WTC11 (cell line): ENCODE measurements at regions not wholly inside any gene's neighbourhood (a gene's known extent, or its start where the extent isn't known, plus 50 kb on each side); places are given as distances from the start of the nearest gene placed in this dataset.

ENCODE experiments used
- ATAC-seq: fragments of 200-7000 bp; cut with Tn5 transposase; 2 replicates; pipeline ENCODE4 v1.10.0; 2021; ENCODE audit warnings: mild to moderate bottlenecking, moderate library complexity
- CTCF ChIA-PET: fragments of 300-600 bp; sonication (Branson Sonifier 250); formaldehyde crosslinking; loops from one replicate; lab custom pipeline; 2021; ENCODE audit warnings: antibody characterized with exemption; lab: Charles Lee
- POLR2A ChIA-PET: fragments of 350-600 bp; sonication (Branson Sonifier 250); formaldehyde crosslinking; loops from one replicate; lab custom pipeline; 2021; ENCODE audit warnings: antibody characterized with exemption; lab: Charles Lee
- DNase-seq: peaks from one replicate; pipeline ENCODE4 v3.0.0; 2021; ENCODE audit warnings: low spot score
- H3K27ac Mint-ChIP-seq: 2 replicates; pipeline ENCODE4 v1.8.0; 2021; ENCODE audit warnings: mixed read lengths
- H3K27me3 Mint-ChIP-seq: 2 replicates; pipeline ENCODE4 v1.8.0; 2021; ENCODE audit warnings: low read depth, mild to moderate bottlenecking, moderate library complexity, mixed read lengths
- H3K36me3 Mint-ChIP-seq: 2 replicates; pipeline ENCODE4 v1.8.0; 2021; ENCODE audit warnings: mixed read lengths
- H3K4me1 Mint-ChIP-seq: 2 replicates; pipeline ENCODE4 v1.8.0; 2022; ENCODE audit warnings: mixed read lengths
- H3K4me3 Mint-ChIP-seq: 2 replicates; pipeline ENCODE4 v1.8.0; 2021; ENCODE audit warnings: mild to moderate bottlenecking, moderate library complexity, mixed read lengths
- H3K9me3 Mint-ChIP-seq: 2 replicates; pipeline ENCODE4 v1.8.0; 2021; ENCODE audit warnings: mixed read lengths
- ARID4B ChIP-seq: sonication (generic); formaldehyde crosslinking; IDR thresholded peaks from 2 replicates; pipeline ENCODE4 v1.8.0; 2023; ENCODE audit warnings: missing genetic modification reagents, mild to moderate bottlenecking, borderline replicate concordance
- CBFB ChIP-seq: sonication (generic); formaldehyde crosslinking; IDR thresholded peaks from 2 replicates; pipeline ENCODE4 v1.8.1; 2022; ENCODE audit warnings: mild to moderate bottlenecking, low read depth, missing genetic modification reagents
- CDX4 ChIP-seq: fragments of 250-450 bp; sonication (Bioruptor Pico); IDR thresholded peaks from 2 replicates; pipeline ENCODE4 v1.9.0; 2021; ENCODE audit warnings: moderate library complexity, mild to moderate bottlenecking, inconsistent platforms, borderline replicate concordance
- CREM ChIP-seq: sonication (generic); formaldehyde crosslinking; IDR thresholded peaks from 2 replicates; pipeline ENCODE4 v1.8.1; 2022; ENCODE audit warnings: mild to moderate bottlenecking, missing genetic modification reagents, moderate library complexity
- HMGXB4 ChIP-seq: sonication (generic); formaldehyde crosslinking; IDR thresholded peaks from 2 replicates; pipeline ENCODE4 v1.8.1; 2023; ENCODE audit warnings: mild to moderate bottlenecking, moderate library complexity, missing genetic modification reagents
- IRF1 ChIP-seq: sonication (generic); formaldehyde crosslinking; IDR thresholded peaks from 2 replicates; pipeline ENCODE4 v1.8.0; 2023; ENCODE audit warnings: missing genetic modification reagents
- KAT7 ChIP-seq: sonication (generic); formaldehyde crosslinking; IDR thresholded peaks from 2 replicates; pipeline ENCODE4 v1.8.1; 2023; ENCODE audit warnings: missing genetic modification reagents, mild to moderate bottlenecking, borderline replicate concordance
- PRDM15 ChIP-seq: sonication (generic); formaldehyde crosslinking; IDR thresholded peaks from 2 replicates; pipeline ENCODE4 v1.8.0; 2022; ENCODE audit warnings: missing genetic modification reagents
- PREB ChIP-seq: sonication (generic); formaldehyde crosslinking; IDR thresholded peaks from 2 replicates; pipeline ENCODE4 v1.8.1; 2022; ENCODE audit warnings: mild to moderate bottlenecking, missing genetic modification reagents, moderate library complexity, borderline replicate concordance
- RELA ChIP-seq: sonication (generic); formaldehyde crosslinking; IDR thresholded peaks from 2 replicates; pipeline ENCODE4 v1.8.1; 2022; ENCODE audit warnings: missing genetic modification reagents, mild to moderate bottlenecking, borderline replicate concordance
- TEAD4 ChIP-seq: sonication (generic); formaldehyde crosslinking; IDR thresholded peaks from 2 replicates; pipeline ENCODE4 v1.8.0; 2022; ENCODE audit warnings: mild to moderate bottlenecking, missing genetic modification reagents
- TP53 ChIP-seq: sonication (generic); formaldehyde crosslinking; IDR thresholded peaks from 2 replicates; pipeline ENCODE4 v1.8.1; 2023; ENCODE audit warnings: mild to moderate bottlenecking, missing genetic modification reagents
- USF1 ChIP-seq: sonication (generic); formaldehyde crosslinking; IDR thresholded peaks from 2 replicates; pipeline ENCODE4 v1.8.0; 2022; ENCODE audit warnings: mild to moderate bottlenecking, missing genetic modification reagents
- ZNF232 ChIP-seq: sonication (generic); formaldehyde crosslinking; IDR thresholded peaks from 2 replicates; pipeline ENCODE4 v1.8.0; 2022; ENCODE audit warnings: mild to moderate bottlenecking, missing genetic modification reagents
- ZNF416 ChIP-seq: fragments of 250-450 bp; sonication (Bioruptor Pico); IDR thresholded peaks from 2 replicates; pipeline ENCODE4 v1.9.0; 2021; ENCODE audit warnings: mild to moderate bottlenecking, inconsistent platforms
- ZNF425 ChIP-seq: fragments of 250-450 bp; sonication (Bioruptor Pico); conservative IDR thresholded peaks from 2 replicates; pipeline ENCODE4 v1.9.0; 2021; ENCODE audit warnings: mild to moderate bottlenecking
- ZNF512 ChIP-seq: sonication (generic); formaldehyde crosslinking; IDR thresholded peaks from 2 replicates; pipeline ENCODE4 v1.8.1; 2022; ENCODE audit warnings: missing genetic modification reagents, borderline replicate concordance
- ZSCAN18 ChIP-seq: fragments of 250-450 bp; sonication (Bioruptor Pico); IDR thresholded peaks from 2 replicates; pipeline ENCODE4 v2.1.2; 2022; ENCODE audit warnings: mild to moderate bottlenecking, moderate library complexity

- no peaks in the 10 kb centered on the region for H3K36me3 Mint-ChIP-seq
- H3K9me3 Mint-ChIP-seq: no peaks in the 10 kb centered on the region
- ChIA-PET CTCF (no interaction called here), POLR2A (interaction anchor here (0.5 kb wide), 1 partner anchor 32 kb away, joined by 3 read pairs; no protein-coding TSS in a partner anchor)
- ATAC-seq (no peak), DNase-seq (no peak)
- peaks cover 31% of the 10 kb centered on the region for H3K4me1 Mint-ChIP-seq
- TF ChIP-seq HMGXB4 (CRISPR knock-in tag) (no peak), KAT7 (no peak), TEAD4 (CRISPR knock-in tag) (no peak), ZSCAN18 (no peak), ARID4B (no peak), TP53 (CRISPR knock-in tag) (no peak), IRF1 (CRISPR knock-in tag) (no peak), ZNF232 (no peak), RELA (CRISPR knock-in tag) (no peak), PREB (CRISPR knock-in tag) (no peak), ZNF512 (no peak), CDX4 (CRISPR knock-in tag) (no peak), CBFB (no peak), ZNF416 (CRISPR knock-in tag) (no peak), ZNF425 (CRISPR knock-in tag) (no peak), CREM (CRISPR knock-in tag) (no peak), PRDM15 (CRISPR knock-in tag) (no peak), USF1 (CRISPR knock-in tag) (no peak)
- no peak overlapping the region for H3K27ac Mint-ChIP-seq
- no peak overlapping the region for H3K4me3 Mint-ChIP-seq
- H3K27me3 Mint-ChIP-seq: no peaks in the 10 kb centered on the region
Measured at GRCh38 chr4:181827246-181827645, 416.0 kb upstream of the TENM3 start.
